ENCODE measurements at regions not wholly inside any gene's neighbourhood (a gene's known extent, or its start where the extent isn't known, plus 50 kb on each side); places are given as distances from the start of the nearest gene placed in this dataset.

DNA sequence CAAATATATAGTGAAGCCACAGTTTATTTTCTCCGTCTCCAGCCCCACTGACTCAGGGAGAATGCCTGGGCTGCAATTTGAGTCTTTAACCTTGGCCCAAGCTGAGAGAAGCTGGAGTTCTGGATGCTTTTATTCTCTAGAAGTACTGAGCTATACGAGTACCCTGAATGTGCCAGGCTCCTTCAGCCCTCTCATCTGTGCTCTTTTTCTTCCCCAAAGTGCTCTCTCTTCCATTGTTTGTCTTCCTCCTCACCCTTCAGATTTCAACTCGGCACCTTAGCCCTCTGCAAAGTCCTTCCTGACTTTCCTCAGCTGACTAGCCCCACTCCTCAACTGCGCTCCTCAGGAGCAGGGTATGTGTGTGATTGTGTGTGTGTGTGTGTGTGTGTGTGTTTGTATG, 75.6 kb upstream of the AGBL1 start:
- TF ChIP-seq, protein P1, sequence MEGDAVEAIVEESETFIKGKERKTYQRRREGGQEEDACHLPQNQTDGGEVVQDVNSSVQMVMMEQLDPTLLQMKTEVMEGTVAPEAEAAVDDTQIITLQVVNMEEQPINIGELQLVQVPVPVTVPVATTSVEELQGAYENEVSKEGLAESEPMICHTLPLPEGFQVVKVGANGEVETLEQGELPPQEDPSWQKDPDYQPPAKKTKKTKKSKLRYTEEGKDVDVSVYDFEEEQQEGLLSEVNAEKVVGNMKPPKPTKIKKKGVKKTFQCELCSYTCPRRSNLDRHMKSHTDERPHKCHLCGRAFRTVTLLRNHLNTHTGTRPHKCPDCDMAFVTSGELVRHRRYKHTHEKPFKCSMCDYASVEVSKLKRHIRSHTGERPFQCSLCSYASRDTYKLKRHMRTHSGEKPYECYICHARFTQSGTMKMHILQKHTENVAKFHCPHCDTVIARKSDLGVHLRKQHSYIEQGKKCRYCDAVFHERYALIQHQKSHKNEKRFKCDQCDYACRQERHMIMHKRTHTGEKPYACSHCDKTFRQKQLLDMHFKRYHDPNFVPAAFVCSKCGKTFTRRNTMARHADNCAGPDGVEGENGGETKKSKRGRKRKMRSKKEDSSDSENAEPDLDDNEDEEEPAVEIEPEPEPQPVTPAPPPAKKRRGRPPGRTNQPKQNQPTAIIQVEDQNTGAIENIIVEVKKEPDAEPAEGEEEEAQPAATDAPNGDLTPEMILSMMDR (IDR thresholded peaks at IDR 0.05; ENCODE audit: extremely low read depth, missing control alignments) = no peak
- no peak for DNase-seq (ENCODE audit: low spot score)

DNA sequence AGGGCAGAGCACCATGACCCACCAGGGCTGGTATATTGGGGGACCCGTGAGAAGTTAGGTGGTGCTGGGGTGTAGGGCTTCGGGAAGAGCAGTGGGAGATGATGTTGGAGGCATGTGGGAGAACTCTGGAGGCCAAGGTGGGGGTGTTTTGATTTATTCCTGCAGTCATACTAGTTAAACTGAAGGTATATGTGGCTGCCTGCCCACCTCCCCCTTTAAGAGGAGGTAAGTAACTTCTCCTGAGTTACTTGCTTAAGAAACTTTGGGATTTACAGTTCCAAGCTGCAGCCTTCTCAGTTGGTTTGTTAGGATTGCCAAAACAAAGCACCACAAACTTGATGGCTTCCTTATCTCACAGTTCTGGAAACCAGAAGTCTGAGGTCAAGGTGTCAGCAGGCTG, 73.1 kb upstream of the AGBL1 start:
- TF ChIP-seq, protein P1 (IDR thresholded peaks at IDR 0.05; ENCODE audit: extremely low read depth, missing control alignments) = no peak
- DNase-seq (ENCODE audit: low spot score) = no peak

DNA sequence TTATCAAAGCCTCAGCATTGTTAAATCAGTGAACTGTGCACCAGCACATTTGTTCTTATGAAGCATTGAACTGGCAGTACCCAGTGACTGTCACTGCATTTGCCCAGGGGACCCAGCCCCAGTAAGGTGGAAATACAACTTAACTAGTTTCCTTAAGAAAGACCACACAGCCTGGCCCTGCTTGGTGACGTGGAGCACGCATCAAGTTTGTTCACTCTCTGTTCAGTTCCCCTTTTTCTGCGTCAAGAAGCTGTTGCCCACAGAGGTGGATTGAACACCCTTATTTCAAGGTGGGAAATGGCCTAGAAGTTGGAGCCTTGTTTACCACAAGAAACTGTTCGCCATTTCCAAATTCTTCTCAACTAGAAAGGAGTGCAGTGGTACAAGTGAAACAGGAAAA, 69.9 kb upstream of the AGBL1 start:
- TF ChIP-seq, protein P1 (IDR thresholded peaks at IDR 0.05; ENCODE audit: extremely low read depth, missing control alignments) = no peak

DNA sequence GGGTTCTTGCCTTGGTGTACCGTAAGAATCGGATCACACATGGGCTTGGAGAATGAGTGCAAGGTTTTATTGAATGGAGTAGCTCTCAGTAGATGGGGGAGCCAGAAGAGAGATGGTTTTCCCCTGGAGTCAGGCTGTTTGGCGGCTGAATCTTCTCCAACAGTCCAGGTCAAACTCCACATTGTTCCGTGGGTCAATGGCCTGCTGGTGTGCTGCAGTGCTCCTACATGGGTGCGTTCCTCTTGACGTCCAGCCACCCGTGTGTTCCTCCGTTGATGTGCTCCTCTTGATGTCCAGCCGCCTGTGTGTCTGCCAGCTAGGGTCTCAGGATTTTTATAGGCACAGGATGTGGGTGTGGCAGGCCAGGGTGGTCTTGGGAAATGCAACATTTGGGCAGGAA, 69.3 kb upstream of the AGBL1 start:
- TF ChIP-seq, protein P1 (IDR thresholded peaks at IDR 0.05; ENCODE audit: extremely low read depth, missing control alignments) = no peak
- no peak for DNase-seq (ENCODE audit: low spot score)

More for the DNA sequence above, 69.9 kb upstream of the AGBL1 start:
- no peak for DNase-seq (ENCODE audit: low spot score)

DNA sequence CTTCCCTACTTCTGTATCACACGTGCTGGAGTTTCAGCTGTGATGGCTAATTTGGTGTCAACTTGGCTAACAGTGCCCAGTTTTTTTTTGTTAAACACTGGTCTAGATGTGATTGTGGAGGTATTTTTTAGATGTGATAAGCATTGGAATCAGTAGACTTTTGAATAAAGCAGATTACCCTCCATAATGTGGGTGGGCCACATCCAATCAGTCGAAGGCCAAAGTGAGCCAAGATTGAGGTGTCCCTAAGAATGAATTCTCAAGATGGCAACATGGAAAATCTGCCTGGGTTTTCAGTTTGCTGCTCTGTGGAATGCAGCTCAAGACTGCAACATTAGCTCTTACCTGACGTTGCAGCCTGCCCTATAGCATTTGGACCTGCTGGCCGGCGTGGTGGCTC, 68.8 kb upstream of the AGBL1 start:
- no peak for DNase-seq (ENCODE audit: low spot score)
- TF ChIP-seq, protein P1 (IDR thresholded peaks at IDR 0.05; ENCODE audit: extremely low read depth, missing control alignments) = no peak

DNA sequence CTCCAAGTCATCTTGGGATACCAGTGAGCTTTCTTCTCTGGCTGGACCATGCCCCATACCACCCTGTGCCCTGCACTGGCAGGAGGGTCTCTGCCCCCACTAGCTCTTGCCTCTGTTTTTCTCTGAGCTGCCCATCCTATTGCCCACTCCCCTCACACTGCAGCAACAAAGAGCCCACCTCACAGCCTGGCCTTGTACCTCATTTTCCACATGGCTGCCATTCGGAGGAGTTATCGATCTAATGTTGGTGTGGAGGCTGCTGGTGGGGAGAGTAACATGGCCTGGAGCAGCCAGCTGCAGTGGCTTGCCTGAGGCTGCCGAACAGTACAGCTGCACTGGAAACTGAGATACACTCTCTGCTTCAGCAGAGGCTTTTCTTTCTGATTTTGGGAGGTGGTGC, 65.7 kb upstream of the AGBL1 start:
- TF ChIP-seq, protein P1 (IDR thresholded peaks at IDR 0.05; ENCODE audit: extremely low read depth, missing control alignments) = no peak
- no peak for DNase-seq (ENCODE audit: low spot score)

DNA sequence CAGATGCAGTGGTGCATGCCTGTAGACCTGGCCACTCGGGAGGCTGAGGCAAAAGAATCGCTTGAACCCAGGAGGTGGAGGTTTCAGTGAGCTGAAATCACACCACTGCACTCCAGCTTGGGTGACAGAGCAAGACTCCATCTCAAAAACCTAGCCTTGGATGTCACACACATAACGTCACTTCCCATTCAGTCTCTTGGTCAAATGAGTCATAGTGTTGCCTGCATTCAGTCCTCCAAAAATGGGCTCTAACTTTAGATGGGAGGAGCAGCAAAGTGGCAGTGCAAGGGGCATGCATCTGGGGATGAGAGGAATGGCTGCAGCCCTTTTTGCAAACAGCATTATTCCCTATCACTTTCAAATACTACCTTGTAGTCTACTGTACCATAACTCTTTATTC, 62.9 kb upstream of the AGBL1 start:
- no peak for DNase-seq (ENCODE audit: low spot score)
- TF ChIP-seq, protein P1 (IDR thresholded peaks at IDR 0.05; ENCODE audit: extremely low read depth, missing control alignments) = no peak

Data from GM20000 (cell line).